ENCODE measurements at regions not wholly inside any gene's neighbourhood (a gene's known extent, or its start where the extent isn't known, plus 50 kb on each side); places are given as distances from the start of the nearest gene placed in this dataset.
"Not testable (repeated sequence)": the region's sequence is repeated elsewhere in the genome, so short reads cannot be mapped to it uniquely, and the experiment has no call there.

- Mint-ChIP-seq H3K27ac (no peak overlapping the region), H3K9me3 (peaks cover 0 to 17% (median 3%) of the 10 kb centered on the region in 6 donors)
These were observed 2295.0 kb upstream of the ACO1 start for GRCh38 chr9:30089428-30089827.

DNA sequence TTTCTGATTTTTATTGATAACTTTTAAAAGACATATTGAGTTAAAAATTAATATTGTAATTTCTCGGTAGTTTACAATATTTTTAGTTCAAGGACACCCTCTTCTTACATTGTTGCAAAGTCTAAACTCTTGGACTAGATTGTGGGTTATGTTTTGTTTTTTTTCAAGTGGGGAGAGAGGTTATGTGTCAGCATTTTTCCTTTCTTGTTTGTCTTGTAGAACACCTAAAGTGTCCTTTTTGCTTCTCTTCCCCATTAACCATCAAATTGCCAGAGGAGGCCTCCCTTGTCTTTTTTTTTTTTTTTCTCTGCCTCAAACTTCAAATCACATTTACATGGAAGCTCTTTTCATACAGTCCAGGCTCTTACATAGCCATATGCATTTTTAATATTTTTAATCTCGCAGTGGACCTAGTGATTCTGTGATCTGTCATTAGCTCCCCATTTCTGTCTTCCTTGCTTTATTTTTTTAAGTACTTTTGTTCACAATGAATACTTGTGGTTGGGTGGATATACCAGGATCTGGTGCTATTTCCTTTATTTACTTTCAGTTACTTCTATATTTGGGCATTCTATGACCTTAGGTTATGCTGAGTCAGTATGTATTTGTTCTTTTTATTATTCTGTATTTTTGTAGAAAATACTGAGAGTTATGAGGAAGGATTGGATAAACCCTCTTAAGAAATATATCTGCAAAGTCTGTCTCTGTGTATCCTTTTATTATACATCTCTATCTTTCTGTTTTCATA lies 2280.6 kb upstream of the ACO1 start:
- DNase-seq: no peak
- no peak overlapping the region for H3K27ac Mint-ChIP-seq
- H3K9me3 Mint-ChIP-seq: peaks cover 6 to 25% (median 18%) of the 10 kb centered on the region in 6 donors
- H3K4me3 Mint-ChIP-seq: no peak overlapping the region
- H3K36me3 Mint-ChIP-seq: peaks cover 0 to 6% (median 4%) of the 10 kb centered on the region in 3 donors
- no peaks in the 10 kb centered on the region for H3K4me1 Mint-ChIP-seq
- peaks cover 0 to 4% (median 1%) of the 10 kb centered on the region in 3 donors for H3K27me3 Mint-ChIP-seq (ENCODE audit: low read depth in 3 of 3)

More at GRCh38 chr9:30089428-30089827, 2295.0 kb upstream of the ACO1 start:
- H3K4me3 Mint-ChIP-seq: no peak overlapping the region
- H3K27me3 Mint-ChIP-seq (ENCODE audit: low read depth in 3 of 3): peaks cover 0 to 2% (median 0%) of the 10 kb centered on the region in 3 donors
- no peaks in the 10 kb centered on the region for H3K4me1 Mint-ChIP-seq
- DNase-seq: no peak
- H3K36me3 Mint-ChIP-seq: peaks cover 0 to 4% (median 4%) of the 10 kb centered on the region in 3 donors

DNA sequence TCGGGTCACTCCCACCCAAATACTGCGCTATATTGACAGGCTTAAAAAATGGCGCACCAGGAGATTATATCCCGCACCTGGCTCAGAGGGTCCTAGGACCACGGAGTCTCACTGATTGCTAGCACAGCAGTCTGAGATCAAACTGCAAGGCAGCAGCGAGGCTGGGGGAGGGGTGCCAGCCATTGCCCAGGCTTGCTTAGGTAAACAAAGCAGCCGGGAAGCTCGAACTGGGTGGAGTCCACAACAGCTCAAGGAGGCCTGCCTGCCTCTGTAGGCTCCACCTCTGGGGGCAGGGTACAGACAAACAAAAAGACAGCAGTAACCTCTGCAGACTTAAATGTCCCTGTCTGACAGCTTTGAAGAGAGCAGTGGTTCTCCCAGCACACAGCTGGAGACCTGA lies 2277.3 kb upstream of the ACO1 start:
- H3K27ac Mint-ChIP-seq; DNase-seq; H3K36me3 Mint-ChIP-seq; H3K27me3 Mint-ChIP-seq (ENCODE audit: low read depth in 3 of 3); H3K4me3 Mint-ChIP-seq; H3K4me1 Mint-ChIP-seq: not testable (repeated sequence)
- H3K9me3 Mint-ChIP-seq: peaks cover 0 to 21% (median 13%) of the 10 kb centered on the region in 6 donors

- H3K36me3 Mint-ChIP-seq: no peaks in the 10 kb centered on the region
- H3K27me3 Mint-ChIP-seq (ENCODE audit: low read depth in 3 of 3): no peaks in the 10 kb centered on the region
- no peak overlapping the region for H3K27ac Mint-ChIP-seq
- DNase-seq: no peak
- H3K4me3 Mint-ChIP-seq: no peak overlapping the region
- peaks cover 0 to 11% (median 4%) of the 10 kb centered on the region in 6 donors for H3K9me3 Mint-ChIP-seq
- no peaks in the 10 kb centered on the region for H3K4me1 Mint-ChIP-seq
These were observed 2267.7 kb upstream of the ACO1 start for GRCh38 chr9:30116673-30117217.

DNA sequence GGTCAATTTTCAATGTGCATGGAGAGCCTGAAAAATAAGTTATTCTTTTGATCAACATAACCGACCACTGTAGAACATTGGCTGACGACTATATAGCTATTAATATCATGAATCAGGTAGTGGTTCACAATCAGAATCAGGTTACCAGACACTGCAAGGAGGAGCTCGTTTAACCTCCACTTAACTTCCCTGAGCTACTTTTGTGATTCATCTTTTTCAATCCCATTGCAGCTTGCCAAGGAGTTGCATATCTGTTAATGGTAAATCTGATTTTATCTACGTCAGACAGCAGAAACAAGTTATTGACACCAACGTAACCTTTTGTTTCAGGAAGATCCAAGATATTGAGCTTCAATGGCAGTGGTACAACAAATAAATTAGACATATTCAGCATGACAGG lies 2263.8 kb upstream of the ACO1 start:
- no peaks in the 10 kb centered on the region for H3K4me1 Mint-ChIP-seq
- no peak overlapping the region for H3K4me3 Mint-ChIP-seq
- no peak overlapping the region for H3K27ac Mint-ChIP-seq

DNA sequence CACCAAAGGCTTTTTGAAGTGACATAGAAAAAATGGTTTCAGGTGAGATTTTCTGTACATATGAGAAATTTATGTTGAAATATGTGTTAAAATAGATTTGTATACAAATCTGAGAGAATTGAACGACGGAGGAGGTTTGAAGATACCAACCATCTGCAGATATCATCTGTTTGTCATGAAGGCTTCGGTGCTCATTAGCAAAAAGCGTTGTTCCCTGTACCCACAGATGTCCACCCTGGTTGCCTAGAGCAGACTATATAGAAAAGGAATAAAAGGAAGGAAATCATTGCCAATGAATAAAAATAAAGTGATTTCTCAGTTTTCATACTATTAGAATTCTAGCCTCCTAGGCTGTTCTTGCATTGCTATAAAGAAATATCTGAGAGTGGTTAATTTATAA lies 2262.8 kb upstream of the ACO1 start:
- Mint-ChIP-seq H3K27ac (no peak overlapping the region), H3K36me3 (no peaks in the 10 kb centered on the region)

More for the DNA sequence above, 2263.8 kb upstream of the ACO1 start:
- H3K36me3 Mint-ChIP-seq: no peaks in the 10 kb centered on the region
- no peaks in the 10 kb centered on the region for H3K27me3 Mint-ChIP-seq (ENCODE audit: low read depth in 3 of 3)
- peaks cover 0 to 10% (median 3%) of the 10 kb centered on the region in 6 donors for H3K9me3 Mint-ChIP-seq
- no peak for DNase-seq

DNA sequence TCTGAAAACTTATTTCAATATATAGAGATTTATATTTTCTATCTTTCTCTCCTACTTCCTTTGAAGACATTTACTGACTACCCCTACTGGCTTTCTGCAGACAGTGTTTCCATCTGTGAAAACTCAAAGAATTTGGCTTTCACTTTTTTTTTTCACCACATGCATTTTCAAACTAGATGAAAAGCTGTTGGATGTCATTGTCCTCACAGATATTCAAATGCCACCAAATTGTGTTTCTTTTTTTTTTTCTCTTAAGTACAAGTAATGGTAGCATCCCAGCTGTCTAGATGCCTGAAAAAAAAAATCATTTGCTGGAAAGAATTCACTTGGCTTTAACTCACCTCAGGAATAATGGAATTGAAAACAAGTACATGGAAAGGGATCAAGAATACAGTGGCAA lies 2258.6 kb upstream of the ACO1 start:
- Mint-ChIP-seq H3K4me1 (no peaks in the 10 kb centered on the region), H3K27me3 (ENCODE audit: low read depth in 3 of 3) (no peaks in the 10 kb centered on the region), H3K27ac (no peak overlapping the region), H3K36me3 (no peaks in the 10 kb centered on the region), H3K4me3 (no peak overlapping the region), H3K9me3 (peaks cover 0 to 17% (median 3%) of the 10 kb centered on the region in 6 donors)
- DNase-seq: no peak

More for the DNA sequence above, 2262.8 kb upstream of the ACO1 start:
- Mint-ChIP-seq H3K4me1 (no peaks in the 10 kb centered on the region), H3K27me3 (ENCODE audit: low read depth in 3 of 3) (no peaks in the 10 kb centered on the region), H3K9me3 (peaks cover 0 to 10% (median 3%) of the 10 kb centered on the region in 6 donors), H3K4me3 (no peak overlapping the region)
- no peak for DNase-seq

GRCh38 chr9:30127371-30127770 lies 2257.1 kb upstream of the ACO1 start:
- no peak overlapping the region for H3K27ac Mint-ChIP-seq
- DNase-seq: no peak
- no peaks in the 10 kb centered on the region for H3K36me3 Mint-ChIP-seq
- H3K9me3 Mint-ChIP-seq: peaks cover 0 to 17% (median 6%) of the 10 kb centered on the region in 6 donors
- H3K4me1 Mint-ChIP-seq: no peaks in the 10 kb centered on the region
- no peak overlapping the region for H3K4me3 Mint-ChIP-seq
- no peaks in the 10 kb centered on the region for H3K27me3 Mint-ChIP-seq (ENCODE audit: low read depth in 3 of 3)

DNA sequence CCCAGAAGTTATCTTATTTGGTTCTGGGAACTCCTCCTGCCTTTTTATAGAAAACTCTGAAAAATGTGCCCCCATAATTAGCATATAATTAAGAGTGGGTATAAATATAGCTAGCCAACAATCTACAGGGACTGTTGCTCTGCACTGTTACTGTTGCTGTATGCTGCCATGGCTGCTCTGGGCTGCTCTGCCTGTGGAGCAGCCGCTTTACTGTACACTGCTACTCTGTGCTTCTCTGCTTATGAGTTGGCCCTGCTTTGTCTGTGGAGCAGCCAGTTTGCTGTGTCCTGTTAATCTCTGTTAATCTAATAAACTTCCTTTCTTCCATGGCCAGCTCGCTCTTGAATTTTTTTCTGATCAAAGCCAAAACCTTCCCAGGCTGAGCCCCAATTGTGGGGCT lies 2244.0 kb upstream of the ACO1 start:
- Mint-ChIP-seq H3K27ac (no peak overlapping the region), H3K9me3 (peaks cover 0 to 27% (median 11%) of the 10 kb centered on the region in 6 donors), H3K4me1 (peaks cover 2 to 5% of the 10 kb centered on the region in 2 donors), H3K36me3 (no peaks in the 10 kb centered on the region), H3K4me3 (no peak overlapping the region), H3K27me3 (ENCODE audit: low read depth in 3 of 3) (peaks cover 0 to 2% (median 2%) of the 10 kb centered on the region in 3 donors)
- no peak for DNase-seq

DNA sequence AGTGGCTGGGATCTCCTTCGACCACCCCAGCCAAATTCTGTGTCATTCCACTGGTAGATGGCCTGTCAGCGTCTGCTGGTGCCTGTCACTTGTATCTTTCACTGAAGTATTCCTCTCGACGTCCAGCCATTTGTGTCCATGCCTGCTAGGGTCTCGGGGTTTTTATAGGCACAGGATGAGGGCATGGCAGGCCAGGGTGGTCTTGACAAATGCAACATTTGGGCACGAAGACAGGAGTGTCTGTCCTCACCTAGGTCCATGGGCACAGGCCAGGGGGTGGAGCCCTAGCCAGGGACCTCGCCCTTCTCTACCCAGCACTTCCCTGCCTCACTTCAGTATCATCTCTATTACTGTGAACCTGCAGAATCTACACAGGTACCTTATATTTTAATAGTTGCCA lies 2223.9 kb upstream of the ACO1 start:
- Mint-ChIP-seq H3K4me3 (no peak overlapping the region), H3K36me3 (no peaks in the 10 kb centered on the region), H3K27me3 (ENCODE audit: low read depth in 3 of 3) (peaks cover 0 to 6% (median 0%) of the 10 kb centered on the region in 3 donors), H3K9me3 (peaks cover 2 to 15% (median 4%) of the 10 kb centered on the region in 6 donors), H3K27ac (no peak overlapping the region), H3K4me1 (no peaks in the 10 kb centered on the region)
- no peak for DNase-seq

- Mint-ChIP-seq H3K9me3 (peaks cover 1 to 29% (median 10%) of the 10 kb centered on the region in 6 donors), H3K27me3 (ENCODE audit: low read depth in 3 of 3) (peaks cover 0 to 2% (median 0%) of the 10 kb centered on the region in 3 donors), H3K4me3 (no peak overlapping the region), H3K4me1 (no peaks in the 10 kb centered on the region), H3K27ac (no peak overlapping the region), H3K36me3 (no peaks in the 10 kb centered on the region)
- DNase-seq: no peak
These were observed 2212.2 kb upstream of the ACO1 start for GRCh38 chr9:30172206-30172605.

- peaks cover 1 to 22% (median 7%) of the 10 kb centered on the region in 6 donors for H3K9me3 Mint-ChIP-seq
- H3K36me3 Mint-ChIP-seq: no peaks in the 10 kb centered on the region
- no peaks in the 10 kb centered on the region for H3K4me1 Mint-ChIP-seq
- no peak for DNase-seq
- no peak overlapping the region for H3K4me3 Mint-ChIP-seq
- peaks cover 0 to 2% (median 0%) of the 10 kb centered on the region in 3 donors for H3K27me3 Mint-ChIP-seq (ENCODE audit: low read depth in 3 of 3)
- no peak overlapping the region for H3K27ac Mint-ChIP-seq
These were observed 2205.8 kb upstream of the ACO1 start for GRCh38 chr9:30178610-30179009.

DNA sequence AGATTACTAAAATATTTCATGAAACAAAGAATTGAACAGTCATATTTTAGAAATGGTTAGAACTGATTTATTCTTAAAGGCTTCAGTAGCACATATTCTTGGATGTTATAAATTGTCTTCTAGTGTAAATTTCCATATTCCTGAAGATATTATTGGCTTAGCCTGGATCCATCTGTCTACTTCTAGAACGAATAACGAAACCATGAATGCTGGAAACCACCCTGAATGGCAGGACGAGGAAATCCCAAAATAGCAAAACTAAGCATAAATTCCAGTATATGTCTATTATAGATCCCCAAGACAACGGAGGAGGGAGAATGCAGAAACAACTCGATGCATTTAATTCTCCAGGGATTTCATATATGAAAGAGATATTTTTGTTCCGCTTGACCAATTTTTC lies 2191.0 kb upstream of the ACO1 start:
- no peaks in the 10 kb centered on the region for H3K4me1 Mint-ChIP-seq
- no peak overlapping the region for H3K27ac Mint-ChIP-seq
- H3K9me3 Mint-ChIP-seq: peaks cover 9 to 20% (median 15%) of the 10 kb centered on the region in 6 donors
- peaks cover 0 to 3% (median 0%) of the 10 kb centered on the region in 3 donors for H3K27me3 Mint-ChIP-seq (ENCODE audit: low read depth in 3 of 3)
- H3K36me3 Mint-ChIP-seq: no peaks in the 10 kb centered on the region
- H3K4me3 Mint-ChIP-seq: no peak overlapping the region
- no peak for DNase-seq

GRCh38 chr9:30196941-30197340 lies 2187.5 kb upstream of the ACO1 start:
- no peak for DNase-seq
- Mint-ChIP-seq H3K4me1 (no peaks in the 10 kb centered on the region), H3K27ac (no peak overlapping the region), H3K27me3 (ENCODE audit: low read depth in 3 of 3) (peaks cover 0 to 3% (median 0%) of the 10 kb centered on the region in 3 donors), H3K36me3 (no peaks in the 10 kb centered on the region), H3K9me3 (peaks cover 4 to 15% (median 10%) of the 10 kb centered on the region in 6 donors), H3K4me3 (no peak overlapping the region)
